Activated naive CD8-positive, alpha-beta T cell treated with anti-CD3 and anti-CD28 coated beads, Interleukin-2, amount 50 U/mL, for 24 hours (primary cell): ENCODE measurements at regions not wholly inside any gene's neighbourhood (a gene's known extent, or its start where the extent isn't known, plus 50 kb on each side); places are given as distances from the start of the nearest gene placed in this dataset.
"Not testable (repeated sequence)": the region's sequence is repeated elsewhere in the genome, so short reads cannot be mapped to it uniquely, and the experiment has no call there.

Experiments used
- ATAC-seq: fragments of 150-1000 bp; cut with Tn5 transposase; one replicate; pipeline ENCODE4 v1.10.0; 2021
- DNase-seq: peaks from one replicate; pipeline ENCODE4 v3.0.0; 2021
- H3K27ac Mint-ChIP-seq: one replicate; pipeline ENCODE4 v1.8.0; 2021; ENCODE audit warnings: mild to moderate bottlenecking, mixed read lengths
- H3K27me3 Mint-ChIP-seq: one replicate; pipeline ENCODE4 v1.8.0; 2021; ENCODE audit warnings: mixed read lengths
- H3K36me3 Mint-ChIP-seq: one replicate; pipeline ENCODE4 v1.8.0; 2021; ENCODE audit warnings: low read depth, mixed read lengths
- H3K4me1 Mint-ChIP-seq: one replicate; pipeline ENCODE4 v1.8.0; 2021; ENCODE audit warnings: mixed read lengths
- H3K4me3 Mint-ChIP-seq: one replicate; pipeline ENCODE4 v1.8.0; 2021; ENCODE audit warnings: mild to moderate bottlenecking, moderate library complexity, mixed read lengths
- H3K9me3 Mint-ChIP-seq: one replicate; pipeline ENCODE4 v1.8.0; 2021; ENCODE audit warnings: mixed read lengths

- Mint-ChIP-seq H3K9me3 (no peaks in the 10 kb centered on the region), H3K27me3 (no peaks in the 10 kb centered on the region), H3K4me1 (no peaks in the 10 kb centered on the region), H3K27ac (no peak overlapping the region), H3K36me3 (no peaks in the 10 kb centered on the region), H3K4me3 (no peak overlapping the region)
- ATAC-seq (no peak), DNase-seq (no peak)
Observed at GRCh38 chr10:34024693-34025425, 690.4 kb upstream of the NRP1 start.

GRCh38 chr10:34024282-34024681 lies 689.8 kb upstream of the NRP1 start:
- no peaks in the 10 kb centered on the region for H3K9me3 Mint-ChIP-seq
- no peak overlapping the region for H3K4me3 Mint-ChIP-seq
- no peaks in the 10 kb centered on the region for H3K36me3 Mint-ChIP-seq
- no peak for DNase-seq
- no peaks in the 10 kb centered on the region for H3K27me3 Mint-ChIP-seq
- ATAC-seq, result no peak
- H3K4me1 Mint-ChIP-seq, result no peaks in the 10 kb centered on the region
- H3K27ac Mint-ChIP-seq, result no peak overlapping the region

GRCh38 chr10:34022195-34022594 lies 687.7 kb upstream of the NRP1 start:
- no peaks in the 10 kb centered on the region for H3K9me3 Mint-ChIP-seq
- ATAC-seq (no peak), DNase-seq (no peak)
- H3K4me1 Mint-ChIP-seq, result no peaks in the 10 kb centered on the region
- no peak overlapping the region for H3K4me3 Mint-ChIP-seq
- no peak overlapping the region for H3K27ac Mint-ChIP-seq
- no peaks in the 10 kb centered on the region for H3K27me3 Mint-ChIP-seq
- no peaks in the 10 kb centered on the region for H3K36me3 Mint-ChIP-seq

- H3K9me3 Mint-ChIP-seq, result no peaks in the 10 kb centered on the region
- no peaks in the 10 kb centered on the region for H3K36me3 Mint-ChIP-seq
- DNase-seq (no peak), ATAC-seq (no peak)
- no peaks in the 10 kb centered on the region for H3K27me3 Mint-ChIP-seq
- H3K4me3 Mint-ChIP-seq, result no peak overlapping the region
- no peaks in the 10 kb centered on the region for H3K4me1 Mint-ChIP-seq
- no peak overlapping the region for H3K27ac Mint-ChIP-seq
Observed at GRCh38 chr10:34018784-34019183, 684.3 kb upstream of the NRP1 start.

- DNase-seq (no peak), ATAC-seq (no peak)
- peaks cover 2% of the 10 kb centered on the region for H3K27me3 Mint-ChIP-seq
- no peak overlapping the region for H3K4me3 Mint-ChIP-seq
- no peaks in the 10 kb centered on the region for H3K36me3 Mint-ChIP-seq
- no peaks in the 10 kb centered on the region for H3K4me1 Mint-ChIP-seq
- H3K9me3 Mint-ChIP-seq, result no peaks in the 10 kb centered on the region
- H3K27ac Mint-ChIP-seq, result no peak overlapping the region
Observed at GRCh38 chr10:34018129-34018528, 683.7 kb upstream of the NRP1 start.

GRCh38 chr10:34017281-34017680 lies 682.8 kb upstream of the NRP1 start:
- H3K27ac Mint-ChIP-seq, result no peak overlapping the region
- no peaks in the 10 kb centered on the region for H3K9me3 Mint-ChIP-seq
- peaks cover 5% of the 10 kb centered on the region for H3K27me3 Mint-ChIP-seq
- no peaks in the 10 kb centered on the region for H3K4me1 Mint-ChIP-seq
- no peak for ATAC-seq
- no peak for DNase-seq
- no peak overlapping the region for H3K4me3 Mint-ChIP-seq
- H3K36me3 Mint-ChIP-seq, result no peaks in the 10 kb centered on the region

- Mint-ChIP-seq H3K4me3 (no peak overlapping the region), H3K4me1 (no peaks in the 10 kb centered on the region), H3K36me3 (no peaks in the 10 kb centered on the region), H3K27me3 (peaks cover 5% of the 10 kb centered on the region), H3K9me3 (no peaks in the 10 kb centered on the region), H3K27ac (no peak overlapping the region)
- DNase-seq, result no peak
- ATAC-seq, result no peak
Observed at GRCh38 chr10:34016576-34016975, 682.1 kb upstream of the NRP1 start.

GRCh38 chr10:34015700-34016099 lies 681.2 kb upstream of the NRP1 start:
- no peak overlapping the region for H3K4me3 Mint-ChIP-seq
- peaks cover 5% of the 10 kb centered on the region for H3K27me3 Mint-ChIP-seq
- no peak for DNase-seq
- H3K36me3 Mint-ChIP-seq, result no peaks in the 10 kb centered on the region
- no peak overlapping the region for H3K27ac Mint-ChIP-seq
- no peaks in the 10 kb centered on the region for H3K4me1 Mint-ChIP-seq
- H3K9me3 Mint-ChIP-seq, result no peaks in the 10 kb centered on the region
- ATAC-seq, result no peak

GRCh38 chr10:34013235-34013634 lies 678.8 kb upstream of the NRP1 start:
- DNase-seq (no peak), ATAC-seq (no peak)
- H3K4me3 Mint-ChIP-seq, result no peak overlapping the region
- H3K9me3 Mint-ChIP-seq, result peaks cover 5% of the 10 kb centered on the region
- no peak overlapping the region for H3K27ac Mint-ChIP-seq
- H3K36me3 Mint-ChIP-seq, result no peaks in the 10 kb centered on the region
- H3K4me1 Mint-ChIP-seq, result no peaks in the 10 kb centered on the region
- peaks cover 7% of the 10 kb centered on the region for H3K27me3 Mint-ChIP-seq

- no peak for ATAC-seq
- H3K36me3 Mint-ChIP-seq, result no peaks in the 10 kb centered on the region
- peaks cover 5% of the 10 kb centered on the region for H3K9me3 Mint-ChIP-seq
Observed at GRCh38 chr10:34010891-34011290, 676.4 kb upstream of the NRP1 start.

GRCh38 chr10:34010228-34010627 lies 675.8 kb upstream of the NRP1 start:
- H3K27ac Mint-ChIP-seq, ATAC-seq, H3K4me3 Mint-ChIP-seq, H3K36me3 Mint-ChIP-seq, H3K4me1 Mint-ChIP-seq, H3K27me3 Mint-ChIP-seq, H3K9me3 Mint-ChIP-seq, DNase-seq: not testable (repeated sequence)

More at GRCh38 chr10:34010891-34011290, 676.4 kb upstream of the NRP1 start:
- Mint-ChIP-seq H3K4me3 (no peak overlapping the region), H3K4me1 (no peaks in the 10 kb centered on the region), H3K27ac (no peak overlapping the region), H3K27me3 (peaks cover 7% of the 10 kb centered on the region)
- no peak for DNase-seq

GRCh38 chr10:34008656-34009055 lies 674.2 kb upstream of the NRP1 start:
- ATAC-seq, result no peak
- Mint-ChIP-seq H3K4me1 (no peaks in the 10 kb centered on the region), H3K27me3 (peaks cover 7% of the 10 kb centered on the region), H3K4me3 (no peak overlapping the region), H3K36me3 (no peaks in the 10 kb centered on the region), H3K27ac (no peak overlapping the region), H3K9me3 (peaks cover 5% of the 10 kb centered on the region)
- no peak for DNase-seq

GRCh38 chr10:34006471-34006870 lies 672.0 kb upstream of the NRP1 start:
- Mint-ChIP-seq H3K4me3 (no peak overlapping the region), H3K27ac (no peak overlapping the region), H3K9me3 (peaks cover 5% of the 10 kb centered on the region), H3K36me3 (no peaks in the 10 kb centered on the region), H3K4me1 (no peaks in the 10 kb centered on the region), H3K27me3 (peaks cover 2% of the 10 kb centered on the region)
- no peak for ATAC-seq
- no peak for DNase-seq

GRCh38 chr10:34003561-34003960 lies 669.1 kb upstream of the NRP1 start:
- ATAC-seq (no peak), DNase-seq (no peak)
- Mint-ChIP-seq H3K27me3 (no peaks in the 10 kb centered on the region), H3K27ac (no peak overlapping the region), H3K4me1 (no peaks in the 10 kb centered on the region), H3K36me3 (no peaks in the 10 kb centered on the region), H3K4me3 (no peak overlapping the region), H3K9me3 (no peaks in the 10 kb centered on the region)

GRCh38 chr10:34002896-34003295 lies 668.4 kb upstream of the NRP1 start:
- Mint-ChIP-seq H3K27ac (no peak overlapping the region), H3K36me3 (no peaks in the 10 kb centered on the region), H3K9me3 (no peaks in the 10 kb centered on the region), H3K27me3 (no peaks in the 10 kb centered on the region), H3K4me3 (no peak overlapping the region), H3K4me1 (no peaks in the 10 kb centered on the region)
- DNase-seq (no peak), ATAC-seq (no peak)

GRCh38 chr10:34001831-34002230 lies 667.4 kb upstream of the NRP1 start:
- no peaks in the 10 kb centered on the region for H3K4me1 Mint-ChIP-seq
- H3K9me3 Mint-ChIP-seq, result peaks cover under 1% of the 10 kb centered on the region
- ATAC-seq, result no peak
- no peak for DNase-seq
- H3K27ac Mint-ChIP-seq, result no peak overlapping the region
- H3K36me3 Mint-ChIP-seq, result no peaks in the 10 kb centered on the region
- H3K4me3 Mint-ChIP-seq, result no peak overlapping the region
- H3K27me3 Mint-ChIP-seq, result no peaks in the 10 kb centered on the region
